GM21723 (cell line): ENCODE measurements at regions not wholly inside any gene's neighbourhood (a gene's known extent, or its start where the extent isn't known, plus 50 kb on each side); places are given as distances from the start of the nearest gene placed in this dataset.
"Not testable (repeated sequence)": the region's sequence is repeated elsewhere in the genome, so short reads cannot be mapped to it uniquely, and the experiment has no call there.

ENCODE experiments used
- ATAC-seq: cut with Tn5 transposase; IDR thresholded peaks from one replicate; pipeline ENCODE4 v1.9.1; 2021; ENCODE audit warnings: mild to moderate bottlenecking, moderate library complexity; ENCODE audit not compliant: unreplicated experiment

DNA sequence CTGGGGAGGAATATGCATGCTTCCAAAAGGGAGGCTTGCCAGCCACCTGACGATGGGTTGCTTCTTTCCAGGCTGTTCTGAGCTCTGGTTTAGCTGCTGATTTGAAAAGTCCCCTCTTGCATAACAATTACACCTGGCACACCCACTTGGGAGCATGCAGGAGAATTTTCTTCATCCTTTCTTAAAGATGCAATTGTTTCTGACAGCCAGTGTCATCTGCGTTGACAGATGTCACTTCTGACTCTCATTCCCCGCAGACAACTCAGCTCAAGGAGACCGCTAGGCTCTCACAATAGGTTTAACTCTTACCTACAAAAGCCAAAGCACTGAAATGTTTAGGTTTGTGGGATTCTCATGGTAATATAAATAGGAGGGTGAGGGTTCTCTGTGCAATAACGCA lies 185.6 kb upstream of the SYNPR start:
- ATAC-seq: no peak

DNA sequence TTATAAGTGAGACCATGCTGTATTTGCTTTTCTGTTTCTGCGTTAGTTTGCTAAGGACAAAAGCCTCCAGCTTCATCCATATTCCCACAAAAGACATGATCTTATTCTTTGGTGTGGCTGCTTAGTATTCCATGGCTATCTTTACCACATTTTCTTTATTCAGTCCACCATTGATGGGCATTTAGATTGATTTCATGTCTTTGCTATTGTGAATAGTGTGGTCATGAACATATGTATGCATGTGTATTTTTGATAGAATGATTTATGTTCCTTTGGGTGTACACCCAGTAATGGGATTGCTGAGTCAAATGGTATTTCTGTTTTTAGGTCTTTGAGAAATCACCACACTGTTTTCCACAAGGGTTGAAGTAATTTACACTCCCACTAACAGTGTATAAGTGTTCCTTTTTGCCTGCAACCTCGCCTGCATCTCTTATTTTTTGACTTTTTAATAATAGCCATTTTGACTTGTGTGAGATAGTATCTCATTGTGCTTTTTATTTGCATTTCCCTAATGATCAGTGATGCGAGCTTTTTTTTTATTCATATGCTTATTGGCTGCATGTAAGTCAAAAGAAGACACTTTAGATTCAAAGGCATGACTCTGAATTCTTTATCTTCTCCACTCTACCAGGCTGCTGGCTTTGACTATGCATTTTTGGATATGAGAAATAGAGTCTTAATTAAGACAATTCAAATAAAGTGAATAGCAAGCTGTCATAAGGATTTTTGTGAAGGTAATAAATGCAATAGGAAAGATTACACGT lies 183.3 kb upstream of the SYNPR start:
- no peak for ATAC-seq

DNA sequence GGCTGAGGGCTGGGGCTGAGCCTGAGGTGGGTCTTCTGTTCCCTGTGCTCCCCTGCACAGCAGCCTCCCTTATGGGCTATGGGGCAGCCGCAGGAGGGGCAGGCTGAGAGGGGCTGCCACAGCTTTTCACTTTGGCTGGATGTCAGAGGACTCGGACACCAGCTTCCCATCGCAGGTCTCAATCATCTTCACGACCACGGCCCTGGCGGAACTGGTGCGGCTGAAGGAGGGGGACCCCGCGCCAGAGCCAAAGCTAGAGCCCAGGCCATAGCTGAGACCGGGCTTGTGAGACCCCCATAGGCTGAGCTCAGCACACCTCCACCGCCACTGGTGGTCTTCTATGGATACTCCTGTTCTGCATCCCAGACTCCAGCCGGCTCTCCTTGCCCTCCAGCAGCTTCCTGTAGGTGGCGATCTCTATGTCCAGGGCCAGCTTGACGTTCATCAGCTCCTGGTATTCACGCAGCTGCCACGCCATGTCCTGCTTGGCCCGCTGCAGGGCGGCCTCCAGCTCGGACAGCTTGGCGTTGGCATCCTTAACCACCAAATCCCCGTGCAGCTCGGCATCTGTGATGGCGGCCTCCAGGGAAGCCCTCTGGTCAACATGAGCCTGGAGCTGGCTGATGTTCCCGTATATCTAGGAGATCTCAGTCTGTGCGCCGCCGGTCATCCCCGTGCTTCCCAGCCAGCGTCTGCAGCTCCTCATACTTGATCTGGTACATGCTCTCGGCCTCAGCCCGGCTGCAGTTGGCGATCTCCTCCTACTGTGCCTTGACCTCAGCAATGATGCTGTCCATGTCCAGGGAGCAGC lies 181.7 kb upstream of the SYNPR start:
- no peak for ATAC-seq

DNA sequence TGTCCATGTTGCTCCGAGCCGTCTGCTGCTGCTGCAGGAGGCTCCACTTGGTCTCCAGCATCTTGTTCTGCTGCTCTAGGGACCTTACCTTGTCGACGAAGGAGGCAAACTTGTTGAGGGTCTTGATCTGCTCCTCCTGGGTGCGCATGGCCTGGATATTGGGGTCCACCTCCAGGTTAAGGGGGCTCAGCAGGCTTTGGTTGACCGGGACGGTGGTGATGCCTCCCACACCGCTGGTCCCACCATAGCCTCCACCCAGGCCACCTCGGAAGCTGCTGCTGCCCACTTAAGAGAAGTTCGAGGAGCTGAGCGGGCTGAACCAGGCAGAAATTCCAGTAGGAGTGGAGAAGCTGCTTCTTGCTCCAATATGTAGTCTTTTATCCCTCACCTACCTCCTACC lies 180.7 kb upstream of the SYNPR start:
- no peak for ATAC-seq

DNA sequence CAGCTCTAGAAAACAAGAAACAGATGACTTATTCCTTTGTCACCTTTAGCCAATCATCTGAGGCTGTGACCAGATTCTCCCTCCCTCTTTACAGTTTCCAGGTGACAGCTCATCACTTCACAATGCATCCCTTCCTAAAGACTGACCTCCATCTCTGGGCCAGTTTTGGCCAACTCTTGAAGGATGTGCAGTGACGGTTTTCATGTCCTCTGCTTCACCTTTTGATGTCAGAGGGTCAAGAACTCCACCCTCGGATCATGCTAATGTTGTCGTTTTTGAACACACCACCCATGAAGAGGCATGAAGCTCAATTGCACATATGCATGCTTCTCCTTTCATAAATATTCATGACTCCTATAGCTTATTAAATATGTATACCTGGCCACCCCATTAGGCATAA lies 161.2 kb upstream of the SYNPR start:
- ATAC-seq: no peak

DNA sequence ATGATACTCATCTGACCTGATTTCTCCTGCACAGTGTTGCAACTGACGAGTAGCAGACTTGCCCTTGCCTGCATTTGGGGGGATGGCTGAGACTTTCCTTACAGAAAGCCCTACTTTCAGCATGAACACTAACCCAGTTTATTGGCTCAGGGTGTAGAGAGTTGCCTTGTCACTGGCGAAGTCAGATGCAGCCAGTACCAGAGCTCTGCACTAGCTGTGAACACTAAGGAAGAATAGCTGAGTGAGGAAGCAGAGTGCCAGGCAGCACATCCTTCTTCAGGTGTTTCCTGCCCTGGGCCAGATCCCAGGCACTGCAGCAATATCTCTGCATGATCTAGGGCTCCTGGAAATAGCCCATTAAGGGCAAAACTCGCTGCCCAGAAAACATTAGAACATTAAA lies 154.0 kb upstream of the SYNPR start:
- ATAC-seq: no peak

DNA sequence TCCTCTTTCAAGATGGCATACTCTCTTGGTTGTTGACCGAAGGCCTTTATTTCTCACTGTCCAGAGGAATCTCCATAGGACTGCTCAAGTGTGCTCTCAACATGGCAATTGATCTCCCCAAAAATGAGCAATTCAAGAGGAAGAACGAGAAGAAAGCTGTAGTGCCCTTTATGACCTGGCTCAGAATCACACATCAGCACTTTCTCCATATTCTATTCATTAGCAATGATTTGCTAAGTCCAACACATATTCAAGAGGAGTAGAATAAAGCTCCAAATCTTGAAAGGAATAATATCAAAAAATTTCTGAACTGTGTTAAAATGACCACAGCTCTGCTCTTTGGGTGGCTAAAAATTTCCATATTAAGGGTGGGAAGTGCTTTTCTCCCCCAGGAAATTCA lies 151.6 kb upstream of the SYNPR start:
- ATAC-seq: no peak

DNA sequence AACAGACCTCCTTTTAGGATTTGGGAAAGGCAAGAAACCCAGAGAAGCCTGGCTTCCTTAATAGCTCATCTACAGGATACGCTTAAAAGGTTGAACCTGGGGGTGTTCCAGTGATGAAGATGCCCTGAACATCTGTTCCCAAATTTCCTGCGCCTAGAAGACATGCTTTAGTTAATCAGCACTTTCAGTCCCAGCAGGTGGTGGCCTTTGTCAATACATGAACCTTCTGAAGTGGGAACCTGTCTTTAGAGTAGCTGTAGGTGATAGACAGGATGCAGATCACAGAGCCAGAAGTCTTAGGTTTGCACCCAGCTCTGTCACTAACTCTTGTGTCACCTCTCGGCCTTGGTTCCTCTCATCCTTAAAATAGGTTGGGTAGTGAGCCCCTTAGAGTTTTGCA lies 149.7 kb upstream of the SYNPR start:
- no peak for ATAC-seq

DNA sequence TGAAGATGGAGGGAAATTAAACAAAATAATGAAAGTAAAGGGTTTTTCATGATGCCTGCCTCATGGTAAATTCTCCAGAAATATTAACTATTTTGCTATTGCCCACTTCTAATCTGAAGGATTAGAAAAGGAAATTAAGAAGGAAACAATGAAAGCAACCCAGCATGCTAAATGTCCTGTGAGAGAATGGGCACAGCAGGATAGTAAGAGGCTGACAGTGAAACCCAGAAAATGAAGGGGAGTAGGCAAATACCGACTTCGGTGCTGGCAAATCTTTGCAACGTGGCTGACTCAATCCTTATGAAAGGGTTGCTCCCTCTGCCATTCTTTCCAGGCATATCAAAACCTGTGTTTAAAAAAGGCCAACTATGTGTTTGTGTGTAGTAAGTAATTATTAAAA lies 147.5 kb upstream of the SYNPR start:
- no peak for ATAC-seq

DNA sequence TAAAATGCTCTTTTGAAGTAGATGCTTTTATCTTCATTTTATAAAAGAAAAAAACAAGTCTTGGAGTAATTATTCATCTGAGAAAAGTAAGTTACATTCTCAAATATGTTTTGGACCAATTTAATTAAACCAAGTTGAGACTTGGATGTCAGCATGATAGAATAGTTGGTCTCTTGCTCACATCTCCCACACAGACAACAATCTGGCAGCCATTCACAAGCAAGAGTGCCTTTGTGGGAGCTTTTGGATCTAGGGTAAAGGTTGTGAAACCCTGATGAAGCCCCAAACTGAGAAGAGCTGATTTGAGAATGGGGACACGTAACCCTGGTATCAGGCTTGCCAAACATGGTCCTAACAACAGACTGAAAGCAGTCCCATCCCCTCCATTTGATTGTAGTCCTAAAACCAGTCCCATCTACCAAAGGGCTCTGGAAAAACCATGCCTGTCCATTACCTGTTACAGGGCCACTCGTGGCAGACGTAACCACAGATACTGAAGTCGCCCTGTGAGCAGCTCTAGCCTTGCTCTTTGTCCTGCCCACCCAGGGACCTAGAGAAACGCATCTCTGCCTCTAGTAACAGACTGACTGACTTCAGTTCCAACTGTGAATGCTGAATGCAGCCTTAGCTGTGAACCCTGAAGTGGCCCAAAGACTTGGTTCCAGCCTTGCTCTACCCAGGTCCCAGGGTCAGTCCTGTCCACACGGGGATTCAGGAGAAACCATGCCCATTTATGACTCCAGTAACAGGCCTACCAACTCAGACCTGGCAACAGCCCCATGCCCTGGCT lies 145.5 kb upstream of the SYNPR start:
- no peak for ATAC-seq

DNA sequence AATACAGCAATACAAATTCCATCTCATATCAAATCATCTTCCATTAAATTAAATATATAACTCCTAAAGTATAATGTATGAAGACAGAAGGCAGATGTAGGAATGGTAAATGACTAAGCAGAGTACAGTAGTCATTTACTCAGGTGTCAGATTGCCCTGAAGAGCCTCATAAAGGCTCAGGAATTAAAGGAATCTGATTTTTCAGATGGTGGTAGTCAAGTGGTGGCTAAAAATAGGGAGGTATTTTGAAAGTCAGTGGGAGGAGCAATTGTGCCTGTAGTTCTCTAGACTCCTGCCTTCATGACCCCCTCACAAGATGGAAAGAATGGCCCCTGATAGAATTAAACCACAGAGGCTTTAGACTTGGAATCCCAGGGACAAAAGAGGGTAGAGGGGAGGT lies 142.7 kb upstream of the SYNPR start:
- ATAC-seq: no peak

DNA sequence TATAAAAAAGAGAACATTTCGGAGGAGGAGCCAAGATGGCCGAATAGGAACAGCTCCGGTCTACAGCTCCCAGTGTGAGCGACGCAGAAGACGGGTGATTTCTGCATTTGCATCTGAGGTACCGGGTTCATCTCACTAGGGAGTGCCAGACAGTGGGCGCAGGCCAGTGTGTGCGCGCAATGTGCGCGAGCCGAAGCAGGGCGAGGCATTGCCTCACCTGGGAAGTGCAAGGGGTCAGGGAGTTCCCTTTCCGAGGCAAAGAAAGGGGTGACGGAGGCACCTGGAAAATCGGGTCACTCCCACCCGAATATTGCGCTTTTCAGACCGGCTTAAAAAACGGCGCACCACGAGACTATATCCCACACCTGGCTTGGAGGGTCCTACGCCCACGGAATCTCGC lies 141.9 kb upstream of the SYNPR start:
- ATAC-seq: not testable (repeated sequence)

DNA sequence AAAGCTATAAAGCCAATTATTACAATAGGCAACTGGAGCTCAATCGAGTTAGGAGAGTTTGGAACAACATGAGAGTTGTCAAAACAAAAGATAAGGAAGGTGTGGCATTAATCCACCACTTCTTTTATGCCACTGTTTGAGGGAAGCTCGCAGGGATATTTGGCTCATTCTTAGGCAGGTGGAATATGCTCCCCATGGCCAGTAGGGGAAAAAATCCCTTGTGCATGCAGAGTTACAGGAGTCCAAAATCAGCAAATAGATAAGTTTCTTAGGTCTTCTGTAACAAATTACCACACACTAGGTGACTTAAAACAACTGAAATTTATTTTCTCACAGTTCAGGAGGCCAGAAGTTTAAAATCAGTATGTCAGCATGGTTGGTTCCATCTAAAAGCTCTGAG lies 135.4 kb upstream of the SYNPR start:
- ATAC-seq: no peak

DNA sequence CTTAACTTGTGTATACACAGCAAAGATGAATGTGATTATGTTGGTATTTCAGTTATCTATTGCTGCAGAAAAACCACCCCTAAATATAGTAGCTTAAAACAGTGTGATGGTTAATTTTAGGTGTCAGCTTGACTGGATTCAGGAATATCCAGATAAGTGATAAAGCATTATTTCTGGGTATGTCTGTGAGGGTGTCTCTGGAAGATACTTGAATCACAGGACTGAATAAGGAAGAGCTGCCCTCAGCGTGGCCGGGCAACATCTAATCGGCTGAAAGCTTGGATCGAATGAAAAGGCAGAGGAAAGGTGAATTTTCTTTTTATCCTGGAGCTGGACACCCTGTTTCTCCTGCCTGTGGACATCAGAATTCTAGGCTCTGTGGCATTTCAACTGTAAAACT lies 132.0 kb upstream of the SYNPR start:
- no peak for ATAC-seq

DNA sequence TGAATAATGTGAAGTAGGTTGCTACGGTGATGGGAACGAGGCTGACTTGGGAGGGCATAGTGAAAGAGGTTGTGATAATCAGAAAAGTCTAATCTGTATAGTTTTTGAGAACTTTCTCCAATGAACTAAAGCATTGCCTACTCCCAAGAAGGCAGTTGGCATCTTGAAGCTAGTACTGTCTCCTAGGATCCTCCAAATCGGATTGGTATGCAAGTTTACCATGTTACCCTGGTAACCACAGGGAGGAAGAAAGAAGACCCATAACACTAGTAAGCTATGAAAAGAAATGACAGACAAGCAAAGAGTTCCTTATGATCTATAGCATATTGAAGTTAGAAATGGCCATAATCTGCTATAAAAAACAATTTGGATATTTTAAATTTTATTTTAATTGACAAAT lies 127.2 kb upstream of the SYNPR start:
- ATAC-seq: no peak

DNA sequence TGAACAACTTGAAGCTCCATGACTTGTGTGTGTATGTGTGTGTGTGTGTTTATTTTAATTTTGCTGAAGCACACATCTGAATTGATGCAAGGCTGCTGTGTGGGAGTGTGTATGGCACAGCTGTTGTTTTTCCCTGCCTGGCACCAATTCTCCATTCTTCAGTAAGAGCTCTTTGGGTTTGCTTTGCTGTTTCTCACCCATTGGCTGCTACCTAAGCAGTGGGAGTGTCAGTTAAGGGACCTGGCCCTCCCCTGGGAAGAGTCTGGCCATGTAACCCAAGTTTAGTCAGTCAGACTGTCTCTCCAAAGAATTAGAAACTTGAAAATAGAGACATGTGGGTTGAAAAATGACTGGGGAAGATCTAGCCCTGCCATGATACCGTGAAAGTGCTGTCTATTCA lies 126.2 kb upstream of the SYNPR start:
- ATAC-seq: no peak

DNA sequence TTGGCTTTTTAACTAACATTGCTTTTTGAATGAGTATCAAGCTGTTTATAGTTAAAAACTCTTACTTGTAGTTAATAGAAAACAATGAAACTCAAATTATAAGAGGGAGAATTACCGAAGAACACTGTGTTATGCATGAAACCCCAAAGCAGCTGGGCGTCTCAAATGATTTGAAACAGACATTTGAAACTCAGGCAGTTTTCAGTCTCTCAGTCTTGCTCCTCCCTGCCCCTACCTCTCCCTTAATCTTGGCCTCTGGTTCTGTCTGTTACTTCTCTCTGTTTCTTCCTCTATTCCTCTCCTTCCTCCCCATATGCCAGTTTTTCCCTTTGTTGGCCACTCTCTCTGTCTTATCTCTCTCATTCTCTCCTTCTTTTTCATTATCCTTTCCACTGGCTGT lies 118.3 kb upstream of the SYNPR start:
- ATAC-seq: no peak

DNA sequence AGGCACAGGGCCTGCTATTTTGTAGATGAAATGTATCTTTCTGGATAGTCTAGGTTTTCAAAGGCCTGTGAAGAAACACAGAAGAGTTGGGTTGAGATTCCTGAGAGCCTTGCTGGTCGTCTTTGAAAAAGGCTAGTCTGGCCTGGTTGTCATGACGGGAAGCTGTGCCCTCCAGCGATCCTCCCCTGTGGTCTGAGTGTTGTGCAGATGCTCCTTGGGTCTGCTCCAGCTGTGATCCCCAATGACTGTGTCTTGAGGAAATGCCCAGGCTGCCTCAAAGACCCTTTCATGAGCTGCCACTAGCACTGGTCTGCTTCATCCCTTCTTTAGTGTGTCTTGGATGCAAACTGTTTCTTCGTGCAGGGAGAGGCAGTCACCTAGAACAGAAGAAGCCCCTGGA lies 111.0 kb upstream of the SYNPR start:
- no peak for ATAC-seq

DNA sequence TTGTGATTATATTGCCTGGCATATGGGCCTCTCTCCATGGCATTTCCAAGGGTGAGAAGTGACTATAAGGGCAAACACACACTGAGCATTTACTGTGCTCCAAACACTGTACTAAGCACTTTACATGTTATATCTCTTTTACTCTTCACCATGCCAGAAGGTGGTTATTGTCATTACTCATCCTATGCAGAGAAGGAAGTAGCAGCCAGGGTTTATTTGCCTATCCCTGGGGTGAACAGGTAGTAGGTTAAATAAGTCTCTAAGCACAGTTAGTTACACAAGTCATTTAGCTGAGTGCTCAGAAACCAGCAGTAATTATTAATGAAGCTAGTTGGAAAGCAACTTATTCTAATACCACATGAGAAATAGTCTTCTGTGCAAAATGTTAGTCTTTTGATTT lies 109.9 kb upstream of the SYNPR start:
- ATAC-seq: no peak

DNA sequence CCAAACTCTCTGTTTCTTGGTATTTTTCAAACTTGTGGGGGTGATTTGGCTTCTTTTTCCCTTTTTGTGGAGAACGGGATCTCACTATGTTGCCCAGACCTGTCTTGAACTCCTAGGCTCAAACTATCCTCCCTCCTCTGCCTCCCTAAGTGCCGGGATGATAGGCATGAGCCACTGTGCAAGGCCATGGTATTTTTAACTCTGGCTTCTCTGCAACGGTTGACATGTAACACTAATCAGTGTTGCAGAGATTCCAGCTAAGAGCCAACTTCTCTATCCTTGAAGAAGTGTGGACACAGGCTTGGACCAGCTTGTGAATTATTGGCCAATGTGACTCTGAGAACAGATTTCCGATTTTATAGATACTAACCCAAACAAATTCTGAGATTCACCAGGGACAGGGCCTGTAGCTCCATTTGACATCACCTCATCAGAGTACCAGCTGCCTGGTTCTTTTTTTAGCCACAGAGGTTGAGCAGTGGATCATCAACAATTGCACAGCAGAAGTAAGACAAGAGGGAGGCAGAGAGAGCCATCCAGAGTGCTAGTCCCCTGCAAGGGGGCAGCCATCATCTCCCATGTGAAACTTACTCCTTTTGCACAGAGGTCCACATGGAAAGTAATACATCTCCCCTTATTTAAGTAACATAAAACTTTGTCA lies 98.1 kb upstream of the SYNPR start:
- ATAC-seq: no peak

DNA sequence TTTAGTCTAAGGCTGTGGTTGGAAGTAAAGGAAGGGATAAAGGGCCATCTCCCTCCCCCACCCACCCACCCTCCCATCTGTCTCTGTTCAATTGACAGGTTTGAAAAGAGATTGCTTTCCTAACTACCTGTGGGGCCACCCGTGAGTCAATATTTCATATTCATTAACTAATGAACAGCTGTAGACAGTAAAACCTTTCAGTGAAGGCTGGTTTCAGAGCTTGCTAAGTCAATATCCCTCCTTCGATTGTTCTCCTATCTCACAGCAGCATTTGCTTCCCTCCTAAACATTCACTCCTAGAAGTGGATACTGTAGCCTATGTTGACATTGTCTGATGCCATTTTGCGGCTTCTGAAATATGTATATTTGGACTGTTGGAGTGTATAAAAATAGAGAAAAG lies 85.9 kb upstream of the SYNPR start:
- ATAC-seq: no peak
